PC-3 (cell line): ENCODE measurements at regions not wholly inside any gene's neighbourhood (a gene's known extent, or its start where the extent isn't known, plus 50 kb on each side); places are given as distances from the start of the nearest gene placed in this dataset.

Experiments
- ATAC-seq: fragments of 200-7000 bp; cut with Tn5 transposase; 2 replicates; pipeline ENCODE4 v1.9.1; 2020; ENCODE audit warnings: mild to moderate bottlenecking, moderate library complexity
- BruUV-seq: library from RNA; stranded (reverse); fragments of 400-500 nt; replicated peaks from 2 replicates; lab custom pipeline; 2021; lab: Mats Ljungman, UMichigan
- CTCF ChIA-PET: fragments of 300-600 bp; sonication (Branson Sonifier 250); formaldehyde crosslinking; loops from one replicate; lab custom pipeline; 2022; ENCODE audit warnings: antibody characterized with exemption; lab: Charles Lee
- POLR2A ChIA-PET: fragments of 300-600 bp; sonication (Branson Sonifier 250); formaldehyde crosslinking; loops from one replicate; lab custom pipeline; 2022; ENCODE audit warnings: antibody characterized with exemption; ENCODE audit not compliant: unreplicated experiment; lab: Charles Lee
- DNase-seq: peaks from one replicate; pipeline ENCODE4 v3.0.0-alpha.2; 2015
- H2AFZ ChIP-seq: fragments of 300-600 bp; sonication (generic); 2 replicates; pipeline ENCODE4 v1.6.0; 2016; ENCODE audit warnings: antibody characterized with exemption, low read length
- H3F3A ChIP-seq: fragments of 300-600 bp; sonication (generic); one replicate; pipeline ENCODE4 v1.6.0; 2017; ENCODE audit warnings: antibody characterized with exemption, low read length, control low read depth, mild to moderate bottlenecking; ENCODE audit not compliant: unreplicated experiment
- H3K27ac ChIP-seq: fragments of 300-600 bp; sonication (generic); 2 replicates; pipeline ENCODE4 v1.5.1; 2016; ENCODE audit warnings: mild to moderate bottlenecking, low read length
- H3K27me3 ChIP-seq: fragments of 300-600 bp; sonication (generic); 2 replicates; pipeline ENCODE4 v1.6.1; 2016; ENCODE audit warnings: low read length, mixed read lengths
- H3K36me3 ChIP-seq: fragments of 300-600 bp; sonication (generic); 2 replicates; pipeline ENCODE4 v1.6.1; 2016; ENCODE audit warnings: low read depth, mixed run types, low read length, mixed read lengths
- H3K4me1 ChIP-seq: fragments of 300-600 bp; sonication (generic); 2 replicates; pipeline ENCODE4 v1.5.1; 2016; ENCODE audit warnings: low read length; ENCODE audit not compliant: insufficient read depth
- H3K4me2 ChIP-seq: fragments of 300-600 bp; sonication (generic); 2 replicates; pipeline ENCODE4 v1.6.0; 2016; ENCODE audit warnings: low read length
- H3K4me3 ChIP-seq: fragments of 300-600 bp; sonication (generic); 2 replicates; pipeline ENCODE4 v1.5.1; 2016; ENCODE audit warnings: mild to moderate bottlenecking, low read length, mixed read lengths
- H3K79me2 ChIP-seq: fragments of 300-600 bp; sonication (generic); 2 replicates; pipeline ENCODE4 v1.6.1; 2017; ENCODE audit warnings: low read length, mixed read lengths
- H3K9ac ChIP-seq: fragments of 300-600 bp; sonication (generic); 2 replicates; pipeline ENCODE4 v1.6.0; 2016; ENCODE audit warnings: mild to moderate bottlenecking, low read length
- H3K9me2 ChIP-seq: fragments of 300-600 bp; sonication (generic); replicated peaks from 2 replicates; pipeline ENCODE4 v1.6.1; 2016; ENCODE audit warnings: mixed run types, low read length, mixed read lengths
- H3K9me3 ChIP-seq: fragments of 300-600 bp; sonication (generic); 2 replicates; pipeline ENCODE4 v1.6.1; 2016; ENCODE audit warnings: low read length, mixed read lengths
- H4K20me1 ChIP-seq: fragments of 300-600 bp; sonication (generic); 2 replicates; pipeline ENCODE4 v1.6.1; 2016; ENCODE audit warnings: low read length, mixed read lengths
- CTCF ChIP-seq: fragments of 300-600 bp; sonication (generic); conservative IDR thresholded peaks from 2 replicates; pipeline ENCODE4 v1.5.1; 2017; ENCODE audit warnings: antibody characterized with exemption, low read depth, mild to moderate bottlenecking, low read length
- EZH2 ChIP-seq: fragments of 300-600 bp; sonication (generic); IDR thresholded peaks from one replicate; pipeline ENCODE4 v1.6.1; 2017; ENCODE audit warnings: antibody characterized with exemption, mild to moderate bottlenecking, low read length; ENCODE audit not compliant: unreplicated experiment
- EZH2phosphoT487 ChIP-seq: fragments of 300-600 bp; sonication (generic); IDR thresholded peaks from 2 replicates; pipeline ENCODE4 v1.6.1; 2018; ENCODE audit warnings: mild to moderate bottlenecking, antibody characterized with exemption, low read length, borderline replicate concordance
- intact Hi-C: fragments of 100-400 bp; cut with micrococcal nuclease; formaldehyde crosslinking; loops from 2 replicates; pipeline ENCODE4 v1.9.0; 2023

- Histone ChIP-seq H3K4me1 (peaks cover 26% of the 10 kb centered on the region), H4K20me1 (no peaks in the 10 kb centered on the region), H3K9ac (no peak overlapping the region), H3K27me3 (no peaks in the 10 kb centered on the region), H3K9me3 (no peaks in the 10 kb centered on the region), H3K79me2 (no peaks in the 10 kb centered on the region), H3K27ac (no peak overlapping the region), H2AFZ (no peak overlapping the region), H3K36me3 (no peaks in the 10 kb centered on the region), H3K4me2 (no peak overlapping the region), H3K9me2 (no peaks in the 10 kb centered on the region), H3F3A (no peaks in the 10 kb centered on the region), H3K4me3 (no peak overlapping the region)
- TF ChIP-seq EZH2 (no peak), CTCF (no peak), EZH2phosphoT487 (no peak)
- ChIA-PET CTCF (no interaction called here), POLR2A (no interaction called here)
- peak; percentile 52 for ATAC-seq
- intact Hi-C loops, result loop anchor here (5.0 kb wide), 3 partner anchors 125 to 165 kb away; no protein-coding TSS in a partner anchor
- BruUV-seq, result no TSS peak
- peak; percentile 52 for DNase-seq
Measured at GRCh38 chr10:37582237-37582636, 275.2 kb downstream of the ZNF248 start.

- no peaks in the 10 kb centered on the region for H4K20me1 ChIP-seq
- H3K79me2 ChIP-seq, result no peaks in the 10 kb centered on the region
- POLR2A ChIA-PET, result interaction anchor here (0.7 kb wide), 1 partner anchor 94 kb away, joined by 5 read pairs; no protein-coding TSS in a partner anchor
- peaks cover 13% of the 10 kb centered on the region for H3K4me1 ChIP-seq
- no peaks in the 10 kb centered on the region for H3K27me3 ChIP-seq
- CTCF ChIA-PET, result no interaction called here
- no peaks in the 10 kb centered on the region for H3K36me3 ChIP-seq
- no peak overlapping the region for H2AFZ ChIP-seq
- H3F3A ChIP-seq, result no peaks in the 10 kb centered on the region
- DNase-seq (peak; percentile 79), ATAC-seq (peak; percentile 90)
- BruUV-seq, result no TSS peak
- 0 out of 2 replicates have a peak, but pooled peaks cover 10% of the 10 kb centered on the region for H3K9me3 ChIP-seq
- H3K9me2 ChIP-seq, result no peaks in the 10 kb centered on the region
- peak overlapping the region; percentile 5 for H3K4me2 ChIP-seq
- H3K4me3 ChIP-seq, result no peak overlapping the region
- intact Hi-C loops, result no loop called here
- no peak for TF ChIP-seq EZH2
- TF ChIP-seq CTCF, result no peak
- TF ChIP-seq EZH2phosphoT487, result no peak
- no peak overlapping the region for H3K9ac ChIP-seq
- H3K27ac ChIP-seq, result no peak overlapping the region
Measured at GRCh38 chr10:37576154-37576553, 281.3 kb downstream of the ZNF248 start.

GRCh38 chr10:37572206-37572605, 285.2 kb downstream of the ZNF248 start:
- Histone ChIP-seq H3K27ac (no peak overlapping the region), H2AFZ (no peak overlapping the region), H3K79me2 (no peaks in the 10 kb centered on the region), H3K36me3 (no peaks in the 10 kb centered on the region), H3K4me3 (no peak overlapping the region), H4K20me1 (no peaks in the 10 kb centered on the region), H3K9me3 (0 out of 2 replicates have a peak, but pooled peaks cover 14% of the 10 kb centered on the region), H3K9ac (no peak overlapping the region), H3K9me2 (0 out of 2 replicates have a peak, but pooled peaks cover 3% of the 10 kb centered on the region), H3K4me2 (no peak overlapping the region), H3K27me3 (no peaks in the 10 kb centered on the region), H3K4me1 (peaks cover 11% of the 10 kb centered on the region), H3F3A (no peaks in the 10 kb centered on the region)
- CTCF ChIA-PET, result no interaction called here
- DNase-seq (no peak), ATAC-seq (no peak)
- no peak for TF ChIP-seq EZH2phosphoT487
- no peak for TF ChIP-seq EZH2
- TF ChIP-seq CTCF, result no peak
- POLR2A ChIA-PET, result no interaction called here
- intact Hi-C loops, result no loop called here
- no TSS peak for BruUV-seq
